ENCODE measurements at regions not wholly inside any gene's neighbourhood (a gene's known extent, or its start where the extent isn't known, plus 50 kb on each side); places are given as distances from the start of the nearest gene placed in this dataset.

DNA sequence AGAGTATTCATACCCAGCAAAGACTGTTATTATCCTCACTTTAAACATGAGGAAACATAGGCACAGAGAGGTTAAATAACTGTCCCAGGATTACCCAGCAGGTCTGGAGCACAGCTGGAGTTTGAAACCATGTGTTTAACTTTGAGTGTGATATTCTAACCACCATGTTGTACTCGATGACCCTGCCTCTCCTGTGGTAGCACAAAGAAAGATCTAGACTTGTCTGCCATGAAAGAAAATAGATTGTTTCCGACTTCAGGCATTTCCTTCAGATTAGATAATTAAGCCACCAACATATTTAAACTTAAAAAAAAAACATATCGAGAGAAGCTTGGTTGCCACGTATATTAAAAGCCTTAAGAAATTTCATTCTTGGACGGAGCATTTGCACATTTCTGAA is 104.6 kb upstream of the RUNX1 start:
- TF ChIP-seq, protein P1, sequence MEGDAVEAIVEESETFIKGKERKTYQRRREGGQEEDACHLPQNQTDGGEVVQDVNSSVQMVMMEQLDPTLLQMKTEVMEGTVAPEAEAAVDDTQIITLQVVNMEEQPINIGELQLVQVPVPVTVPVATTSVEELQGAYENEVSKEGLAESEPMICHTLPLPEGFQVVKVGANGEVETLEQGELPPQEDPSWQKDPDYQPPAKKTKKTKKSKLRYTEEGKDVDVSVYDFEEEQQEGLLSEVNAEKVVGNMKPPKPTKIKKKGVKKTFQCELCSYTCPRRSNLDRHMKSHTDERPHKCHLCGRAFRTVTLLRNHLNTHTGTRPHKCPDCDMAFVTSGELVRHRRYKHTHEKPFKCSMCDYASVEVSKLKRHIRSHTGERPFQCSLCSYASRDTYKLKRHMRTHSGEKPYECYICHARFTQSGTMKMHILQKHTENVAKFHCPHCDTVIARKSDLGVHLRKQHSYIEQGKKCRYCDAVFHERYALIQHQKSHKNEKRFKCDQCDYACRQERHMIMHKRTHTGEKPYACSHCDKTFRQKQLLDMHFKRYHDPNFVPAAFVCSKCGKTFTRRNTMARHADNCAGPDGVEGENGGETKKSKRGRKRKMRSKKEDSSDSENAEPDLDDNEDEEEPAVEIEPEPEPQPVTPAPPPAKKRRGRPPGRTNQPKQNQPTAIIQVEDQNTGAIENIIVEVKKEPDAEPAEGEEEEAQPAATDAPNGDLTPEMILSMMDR (IDR thresholded peaks at IDR 0.05; ENCODE audit: low read length): no peak
- TF ChIP-seq EZH2phosphoT487 (IDR thresholded peaks at IDR 0.05; ENCODE audit: low read length) (no peak), EZH2 (optimal IDR thresholded peaks at IDR 0.05; ENCODE audit: low read depth, low read length) (no peak)
